Sigmoid colon (tissue), 6 donors: ENCODE measurements at regions not wholly inside any gene's neighbourhood (a gene's known extent, or its start where the extent isn't known, plus 50 kb on each side); places are given as distances from the start of the nearest gene placed in this dataset.

ENCODE experiments used
- DNase-seq: peaks from one replicate; pipeline ENCODE4 v3.0.0-alpha.2; 2019
- H3K27ac ChIP-seq, 4 donors: fragments of 200-600 bp; sonication (generic); one replicate each; pipeline ENCODE4 v1.5.1; 2016 to 2019; ENCODE audit warnings: mild to moderate bottlenecking in 1 of 4
- H3K27me3 ChIP-seq, 3 donors: fragments of 200-600 bp; sonication (generic); one replicate each; pipeline ENCODE4 v1.5.1; 2019; ENCODE audit warnings: mild to moderate bottlenecking in 1 of 3
- H3K36me3 ChIP-seq, 4 donors: fragments of 200-600 bp; sonication (generic); one replicate each; pipeline ENCODE4 v1.5.1; 2016 to 2019
- H3K4me1 ChIP-seq, 4 donors: fragments of 200-600 bp; sonication (generic); one replicate each; pipeline ENCODE4 v1.5.1; 2017 to 2019
- H3K4me3 ChIP-seq, 4 donors: fragments of 200-600 bp; sonication (generic); one replicate each; pipeline ENCODE4 v1.5.1; 2017 to 2019; ENCODE audit warnings: mild to moderate bottlenecking in 2 of 4, moderate library complexity in 1 of 4
- H3K9me3 ChIP-seq, 4 donors: fragments of 200-600 bp in 3 of 4; sonication (generic) in 3 of 4; one replicate each; pipeline versions ENCODE4 v1.5.1 to v1.6.1; 2013 to 2019
- CTCF ChIP-seq, 4 experiments: fragments of 450-650 bp in 3 of 4; fragments of 200-600 bp in 1 of 4; IDR thresholded peaks; one replicate each; pipeline ENCODE4 v1.5.1; 2016 to 2019; ENCODE audit warnings: antibody characterized with exemption in 4 of 4, mild to moderate bottlenecking in 3 of 4, moderate library complexity in 2 of 4
- EP300 ChIP-seq, 4 donors: sonication (generic); formaldehyde crosslinking; IDR thresholded peaks; one replicate each; pipeline ENCODE4 v1.6.1; 2017; ENCODE audit warnings: antibody characterized with exemption in 4 of 4
- POLR2A ChIP-seq, 2 donors: fragments of 450-650 bp; IDR thresholded peaks; one replicate each; pipeline ENCODE4 v1.6.1; 2016; ENCODE audit warnings: antibody characterized with exemption in 2 of 2, mild to moderate bottlenecking in 2 of 2, moderate library complexity in 2 of 2
- POLR2AphosphoS5 ChIP-seq, 4 donors: sonication (generic); formaldehyde crosslinking; IDR thresholded peaks; one replicate each; pipeline ENCODE4 v1.6.1; 2017; ENCODE audit warnings: antibody characterized with exemption in 4 of 4
- WGBS, 2 donors: extraction: QIAGEN DNeasy Blood & Tissue Kit; methylation state at CpG; one replicate each; pipeline ENCODE4 v1.1.7; 2013; 5-methylcytosine and 5-hydroxymethylcytosine counted together
- intact Hi-C: fragments of 100-400 bp; cut with DNase I; formaldehyde crosslinking; loops from one replicate; pipeline ENCODE4 v1.15.1; 2023
- donor health status: healthy with polysubstance abuse.
- donor health status: healthy.

- no peak for DNase-seq
- TF ChIP-seq CTCF (IDR thresholded peaks at IDR 0.05) (no peak), EP300 (IDR thresholded peaks at IDR 0.05) (no peak)
- Histone ChIP-seq H3K36me3 (no peaks in the 10 kb centered on the region), H3K27me3 (no peaks in the 10 kb centered on the region), H3K4me3 (no peak overlapping the region), H3K27ac (no peak overlapping the region), H3K9me3 (no peaks in the 10 kb centered on the region), H3K4me1 (peaks cover 0 to 9% (median 4%) of the 10 kb centered on the region in 4 donors)
- intact Hi-C loops, result no loop called here
- 57 to 68% methylated on average over 2 of the region's 2 CpGs for WGBS, 2 donors
These were observed 325.6 kb upstream of the MTNR1B start for GRCh38 chr11:92643827-92644226.

GRCh38 chr11:92644595-92645445 is 324.6 kb upstream of the MTNR1B start:
- TF ChIP-seq EP300 (IDR thresholded peaks at IDR 0.05) (no peak), POLR2AphosphoS5 (IDR thresholded peaks at IDR 0.05) (no peak), CTCF (IDR thresholded peaks at IDR 0.05) (no peak), POLR2A (IDR thresholded peaks at IDR 0.05) (no peak)
- Histone ChIP-seq H3K9me3 (no peaks in the 10 kb centered on the region), H3K4me3 (no peak overlapping the region), H3K27ac (no peak overlapping the region), H3K27me3 (no peaks in the 10 kb centered on the region), H3K36me3 (no peaks in the 10 kb centered on the region), H3K4me1 (peaks cover 0 to 9% (median 4%) of the 10 kb centered on the region in 4 donors)
- intact Hi-C loops, result no loop called here
- no peak for DNase-seq
- 84 to 91% methylated on average over 10 of the region's 10 CpGs for WGBS, 2 donors

- no peak for TF ChIP-seq POLR2AphosphoS5 (IDR thresholded peaks at IDR 0.05)
- 81 to 88% methylated on average over 2 of the region's 2 CpGs for WGBS, 2 donors
- intact Hi-C loops, result no loop called here
These were observed 318.3 kb upstream of the MTNR1B start for GRCh38 chr11:92651159-92651558.

GRCh38 chr11:92653454-92653853 is 316.0 kb upstream of the MTNR1B start:
- no peak overlapping the region for H3K27ac ChIP-seq
- intact Hi-C loops, result no loop called here
- no peaks in the 10 kb centered on the region for H3K27me3 ChIP-seq
- DNase-seq, result no peak
- no peaks in the 10 kb centered on the region for H3K36me3 ChIP-seq
- TF ChIP-seq CTCF (IDR thresholded peaks at IDR 0.05), result no peak
- H3K4me1 ChIP-seq, result no peaks in the 10 kb centered on the region
- no peak overlapping the region for H3K4me3 ChIP-seq
- H3K9me3 ChIP-seq, result no peaks in the 10 kb centered on the region

More at GRCh38 chr11:92651159-92651558, 318.3 kb upstream of the MTNR1B start:
- no peaks in the 10 kb centered on the region for H3K9me3 ChIP-seq
- H3K27ac ChIP-seq, result no peak overlapping the region
- no peaks in the 10 kb centered on the region for H3K27me3 ChIP-seq
- no peaks in the 10 kb centered on the region for H3K4me1 ChIP-seq
- no peak overlapping the region for H3K4me3 ChIP-seq
- H3K36me3 ChIP-seq, result no peaks in the 10 kb centered on the region
- no peak for DNase-seq

GRCh38 chr11:92656783-92657182 is 312.7 kb upstream of the MTNR1B start:
- Histone ChIP-seq H3K27me3 (no peaks in the 10 kb centered on the region), H3K9me3 (no peaks in the 10 kb centered on the region)
- WGBS, 2 donors, result 52 to 66% methylated on average over 2 of the region's 2 CpGs

More at GRCh38 chr11:92656783-92657182, 312.7 kb upstream of the MTNR1B start:
- no peak overlapping the region for H3K27ac ChIP-seq
- H3K4me1 ChIP-seq, result no peaks in the 10 kb centered on the region
- DNase-seq, result no peak
- H3K4me3 ChIP-seq, result no peak overlapping the region
- intact Hi-C loops, result no loop called here
- no peaks in the 10 kb centered on the region for H3K36me3 ChIP-seq
- no peak for TF ChIP-seq EP300 (IDR thresholded peaks at IDR 0.05)
- TF ChIP-seq POLR2A (IDR thresholded peaks at IDR 0.05), result no peak
- TF ChIP-seq POLR2AphosphoS5 (IDR thresholded peaks at IDR 0.05), result no peak
- no peak for TF ChIP-seq CTCF (IDR thresholded peaks at IDR 0.05)
